Kasumi-1 (cell line): ENCODE measurements at regions not wholly inside any gene's neighbourhood (a gene's known extent, or its start where the extent isn't known, plus 50 kb on each side); places are given as distances from the start of the nearest gene placed in this dataset.

Experiments used
- DNase-seq, 2 experiments: peaks; one replicate each; lab custom pipeline; 2025; lab: John Stamatoyannopoulos, UW

DNA sequence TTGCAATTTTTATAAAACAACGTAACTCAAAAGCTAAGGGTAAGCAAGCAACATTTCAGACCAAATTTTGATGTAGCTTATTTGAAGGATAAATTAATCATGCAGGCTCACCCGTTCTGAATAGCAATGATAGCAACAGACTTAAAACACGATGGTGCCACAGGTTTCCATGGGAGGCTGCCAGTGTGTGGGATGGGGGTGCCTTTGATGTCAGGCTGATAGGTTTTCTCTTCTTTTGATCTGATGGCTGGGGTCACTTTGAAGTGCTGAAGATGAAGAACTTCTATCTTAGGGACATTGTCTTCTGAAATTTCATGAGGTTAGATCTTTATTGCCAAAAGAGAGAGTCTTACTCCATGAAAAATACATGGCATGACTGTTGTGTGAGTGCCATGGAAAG is 206.8 kb downstream of the LPIN1 start:
- no peak for DNase-seq

DNA sequence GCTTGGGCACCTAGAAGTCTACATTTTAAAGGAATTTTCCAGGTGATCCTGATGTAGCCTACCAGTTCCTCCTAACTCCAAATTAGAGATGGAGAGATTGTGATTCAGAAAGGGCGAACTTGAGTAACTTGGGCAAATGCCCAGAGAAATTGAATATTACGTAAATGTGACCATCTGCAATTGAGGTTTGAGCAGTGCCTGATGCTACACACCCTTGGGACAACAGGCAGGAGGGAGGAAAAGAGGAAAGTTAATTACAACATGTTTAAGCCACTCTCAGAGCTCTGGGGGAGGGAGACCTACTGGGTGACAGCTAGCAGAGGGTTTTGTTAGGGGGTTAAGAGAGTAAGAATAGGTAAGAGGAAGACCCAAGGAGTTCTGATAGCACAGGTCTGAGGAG is 208.9 kb downstream of the LPIN1 start:
- DNase-seq, result peak in 1 of 2 experiments; percentile 12

- no peak for DNase-seq
These were observed 209.5 kb downstream of the LPIN1 start for GRCh38 chr2:11955884-11956291.

DNA sequence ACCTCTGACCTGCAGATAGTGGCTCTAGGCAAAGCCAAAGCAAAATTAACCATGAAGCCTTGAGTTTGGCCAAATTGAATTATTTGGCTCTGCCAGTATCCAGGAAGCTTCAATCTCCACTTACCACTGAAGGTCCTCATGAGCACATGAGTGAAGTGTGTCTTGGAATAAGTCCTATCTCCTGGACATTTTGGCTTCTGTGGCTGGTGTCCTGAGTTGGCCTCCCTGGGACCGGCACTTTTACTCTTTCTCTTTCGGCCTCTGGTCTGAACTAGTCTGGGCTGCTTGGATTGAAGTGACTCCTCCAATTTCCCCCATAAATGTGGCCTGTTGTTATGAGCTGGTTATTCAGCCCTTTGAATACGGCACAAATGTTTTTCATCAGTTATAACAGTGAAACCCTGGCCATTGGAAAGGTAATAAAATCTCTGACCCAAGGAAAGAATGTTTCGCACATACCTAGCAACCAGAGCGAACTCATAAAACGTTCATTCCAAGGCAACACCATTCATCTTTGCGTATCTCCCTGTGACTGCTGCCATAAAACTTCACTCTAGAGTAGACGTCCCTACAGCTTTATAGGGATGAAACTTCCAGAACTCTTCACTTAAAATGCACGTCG is 216.4 kb downstream of the LPIN1 start:
- no peak for DNase-seq

DNA sequence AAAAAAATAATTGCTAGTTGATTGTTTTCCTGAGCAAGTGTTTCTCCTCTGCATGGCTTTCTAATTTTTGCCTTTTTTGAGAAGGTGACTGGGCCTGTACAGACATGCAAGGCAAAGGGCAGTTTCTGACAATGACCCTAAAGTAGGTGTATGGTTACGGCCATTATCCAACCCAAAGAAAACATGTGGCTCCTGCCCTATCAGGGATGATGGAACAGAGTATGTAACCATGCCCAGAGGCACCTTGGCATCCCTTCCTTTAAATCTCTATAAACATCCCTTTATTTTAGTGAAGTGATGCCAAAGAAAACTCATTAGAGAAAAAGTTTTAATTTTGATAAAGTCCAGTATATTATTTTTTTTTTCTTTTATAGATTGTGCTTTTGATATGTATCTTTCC is 217.5 kb downstream of the LPIN1 start:
- DNase-seq, result no peak

DNA sequence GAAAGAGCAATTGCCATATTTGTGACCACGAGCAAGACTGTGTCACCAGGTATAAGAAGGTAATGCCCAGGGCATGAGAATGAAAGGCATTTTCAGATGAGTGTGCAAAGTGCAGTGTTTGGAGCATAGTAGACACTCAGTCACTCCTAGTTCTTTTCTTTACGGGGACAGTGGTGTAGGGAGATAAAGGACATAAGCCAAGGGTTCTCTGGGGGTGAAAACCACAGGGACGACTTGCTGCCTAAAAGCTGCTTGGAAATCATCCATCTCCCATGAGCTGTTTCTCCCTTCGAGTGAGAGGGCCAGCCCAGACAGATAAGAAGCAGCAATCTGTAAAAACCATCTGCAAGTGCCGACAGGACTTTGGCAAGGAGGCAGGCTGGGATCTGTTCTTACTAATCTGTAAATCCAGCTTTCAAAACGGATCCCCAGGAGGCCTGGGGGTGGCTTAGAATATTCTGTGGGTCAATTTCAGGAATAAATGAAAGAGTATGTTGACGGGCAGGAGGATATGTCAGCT is 221.6 kb downstream of the LPIN1 start:
- no peak for DNase-seq

DNA sequence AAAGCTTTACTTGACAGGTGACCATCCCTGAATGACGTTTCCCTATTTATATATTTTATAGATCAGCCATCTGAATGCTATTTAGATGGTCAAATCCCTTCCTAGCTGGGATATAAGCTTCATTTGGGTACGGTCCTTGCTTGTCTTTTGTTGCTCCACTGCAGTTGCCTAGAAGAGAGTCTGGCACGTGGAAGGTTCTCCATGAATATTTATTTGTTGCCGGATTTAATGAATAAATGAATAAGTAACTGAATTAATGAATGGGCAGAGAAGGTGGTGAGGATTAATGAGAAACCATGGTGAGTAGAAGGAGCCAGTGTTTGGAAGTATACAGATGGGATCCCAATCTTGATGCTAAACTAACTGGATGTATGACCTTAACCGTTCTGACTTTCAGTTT is 222.1 kb downstream of the LPIN1 start:
- DNase-seq, result no peak

DNA sequence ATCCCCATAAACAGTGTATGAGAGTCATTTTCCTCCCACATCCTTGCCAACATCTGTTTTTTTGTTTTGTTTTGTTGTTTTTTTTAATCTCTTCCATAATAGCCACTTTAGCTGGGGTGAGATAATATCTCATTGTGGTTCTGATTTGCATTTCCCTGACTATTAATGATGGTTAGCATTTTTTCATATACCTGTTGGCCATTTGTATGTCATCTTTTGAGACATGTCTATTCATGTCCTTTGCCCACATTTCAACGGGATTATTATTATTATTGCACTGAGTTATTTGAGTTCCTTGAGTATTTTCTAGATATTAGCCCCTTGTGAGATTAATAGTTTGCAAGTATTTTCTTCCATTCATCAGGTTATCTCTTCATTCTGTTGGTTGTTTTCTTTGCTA is 223.3 kb downstream of the LPIN1 start:
- DNase-seq, result no peak

DNA sequence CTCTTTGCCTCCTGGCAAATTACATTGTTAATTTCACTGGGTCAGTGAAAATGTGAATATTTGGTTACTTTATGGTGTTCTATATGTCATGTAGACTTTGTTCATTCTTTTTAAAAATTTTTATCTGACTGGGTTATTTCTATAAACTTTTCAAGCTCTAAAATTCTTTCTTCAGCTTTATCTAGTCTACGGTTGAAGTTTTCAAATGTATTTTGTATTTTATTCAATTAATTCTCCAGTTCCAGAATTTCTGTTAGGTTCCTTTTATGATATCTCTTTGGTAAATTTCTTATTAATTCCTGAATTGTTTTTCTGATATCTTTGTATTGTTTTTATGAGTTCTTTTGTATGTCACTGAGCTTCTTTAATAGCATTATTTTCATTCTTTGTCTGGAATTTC is 228.1 kb downstream of the LPIN1 start:
- DNase-seq, result no peak

GRCh38 chr2:11975373-11975772 is 228.9 kb downstream of the LPIN1 start:
- DNase-seq, result no peak

- no peak for DNase-seq
These were observed 229.6 kb downstream of the LPIN1 start for GRCh38 chr2:11976073-11976472.

DNA sequence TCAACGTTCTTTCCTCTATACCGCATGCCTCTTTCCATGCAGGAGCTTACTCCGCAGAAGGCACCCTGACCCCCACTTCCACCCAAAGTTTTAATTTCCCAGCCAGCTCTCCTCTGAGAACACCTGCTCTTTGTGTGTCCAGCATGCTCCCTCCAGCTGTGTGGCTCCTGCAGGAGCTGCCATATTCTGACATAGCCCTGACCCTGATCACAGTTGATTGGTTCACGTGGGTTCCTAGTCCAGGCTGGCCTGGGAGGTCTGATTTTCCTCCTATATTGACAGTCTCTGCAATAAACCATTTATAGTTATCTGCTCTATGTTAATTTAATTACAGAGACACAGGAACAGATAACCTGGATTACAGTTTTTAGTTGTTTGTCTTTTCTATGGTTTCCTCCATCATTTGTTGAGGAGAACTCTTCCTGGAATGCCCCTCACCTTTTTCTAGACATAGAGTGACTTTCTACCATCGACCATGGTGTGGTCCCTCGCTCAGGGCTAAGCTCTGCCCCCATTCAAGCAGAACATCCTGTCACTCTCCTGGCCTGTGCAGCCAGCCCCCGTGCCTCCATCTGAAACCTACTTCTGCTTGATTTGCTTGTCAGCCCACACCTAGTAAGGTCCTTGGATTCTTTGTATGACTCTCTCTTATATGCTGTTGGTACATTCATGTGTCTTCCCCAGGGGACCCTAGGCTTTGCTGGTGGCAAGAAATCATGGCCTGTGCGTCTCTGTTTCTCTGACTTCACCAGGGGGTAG is 231.5 kb downstream of the LPIN1 start:
- no peak for DNase-seq

DNA sequence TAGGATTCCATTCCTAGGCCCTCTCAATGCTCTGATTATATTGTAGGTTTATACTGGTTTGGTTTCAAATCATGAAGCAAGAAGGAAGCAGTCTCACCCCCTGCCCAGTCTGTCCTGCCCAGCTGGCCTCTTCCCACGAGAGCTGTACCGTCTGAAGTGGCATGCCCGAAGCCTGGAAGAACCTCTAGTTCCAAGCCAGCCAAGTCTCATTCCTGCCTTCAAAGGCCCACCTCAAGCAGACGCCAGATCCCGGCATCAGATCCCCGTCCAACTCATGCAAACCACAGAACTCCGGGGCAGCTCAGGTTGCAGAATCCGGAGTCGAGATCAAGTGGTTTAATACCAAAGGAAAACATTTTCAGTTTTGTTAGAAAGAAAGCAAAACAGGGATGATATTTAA is 234.4 kb downstream of the LPIN1 start:
- no peak for DNase-seq

- no peak for DNase-seq
These were observed 237.0 kb downstream of the LPIN1 start for GRCh38 chr2:11983401-11983800.

DNA sequence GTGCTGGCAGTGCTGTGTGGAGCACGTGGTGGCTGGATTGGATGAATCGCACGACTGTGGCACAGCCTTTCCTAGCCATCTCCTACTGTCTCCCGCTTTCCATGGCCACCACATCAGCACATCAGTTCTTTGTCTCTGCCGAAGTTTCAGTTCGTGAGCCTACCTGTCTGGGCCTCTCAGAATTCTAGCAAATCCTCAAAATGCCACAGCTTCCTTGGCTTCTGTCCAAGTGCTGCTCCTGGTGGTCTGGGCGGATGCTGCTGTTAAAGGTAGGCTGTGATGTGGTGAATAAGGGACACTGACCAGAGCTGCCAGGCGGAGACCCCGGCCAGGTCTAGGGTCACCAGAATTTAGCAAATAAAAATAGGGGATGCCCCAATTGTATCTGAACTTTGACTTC is 237.4 kb downstream of the LPIN1 start:
- no peak for DNase-seq

GRCh38 chr2:11984316-11985158 is 238.1 kb downstream of the LPIN1 start:
- DNase-seq, result no peak

- no peak for DNase-seq
These were observed 239.6 kb downstream of the LPIN1 start for GRCh38 chr2:11985817-11986566.

- no peak for DNase-seq
These were observed 240.7 kb downstream of the LPIN1 start for GRCh38 chr2:11987151-11987550.

DNA sequence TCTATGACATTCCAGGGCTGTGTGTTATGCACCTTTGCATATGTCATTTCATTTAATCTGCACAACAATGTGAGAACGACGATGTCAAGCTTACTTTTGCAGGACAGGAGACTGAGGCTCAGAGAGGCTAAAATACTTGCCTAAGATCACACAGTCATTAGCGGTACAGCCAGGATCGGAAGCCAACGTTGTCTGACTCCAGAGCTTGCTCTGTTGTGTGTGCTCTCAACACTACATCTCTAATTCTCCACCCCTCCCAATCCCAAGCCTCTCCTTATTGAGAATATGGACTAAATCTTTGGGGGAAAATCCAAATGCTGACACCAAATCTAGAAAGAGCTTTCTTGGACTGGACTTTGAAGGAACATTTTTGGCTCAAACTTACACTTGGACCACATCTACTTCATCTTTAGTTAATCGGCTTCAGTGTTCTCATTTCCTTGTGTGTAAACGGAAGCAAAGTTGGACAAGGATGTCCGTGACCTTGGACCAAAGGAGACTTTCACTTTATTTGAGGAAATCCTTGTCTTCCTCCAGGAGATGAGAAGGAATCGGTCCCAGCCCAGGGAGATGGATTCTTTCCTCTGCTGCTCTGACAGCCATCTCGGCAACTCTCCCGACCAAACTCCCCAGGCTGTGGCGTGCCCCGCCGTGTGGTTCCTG is 242.4 kb downstream of the LPIN1 start:
- DNase-seq, result no peak

- DNase-seq, result no peak
These were observed 242.9 kb downstream of the LPIN1 start for GRCh38 chr2:11989354-11989703.

DNA sequence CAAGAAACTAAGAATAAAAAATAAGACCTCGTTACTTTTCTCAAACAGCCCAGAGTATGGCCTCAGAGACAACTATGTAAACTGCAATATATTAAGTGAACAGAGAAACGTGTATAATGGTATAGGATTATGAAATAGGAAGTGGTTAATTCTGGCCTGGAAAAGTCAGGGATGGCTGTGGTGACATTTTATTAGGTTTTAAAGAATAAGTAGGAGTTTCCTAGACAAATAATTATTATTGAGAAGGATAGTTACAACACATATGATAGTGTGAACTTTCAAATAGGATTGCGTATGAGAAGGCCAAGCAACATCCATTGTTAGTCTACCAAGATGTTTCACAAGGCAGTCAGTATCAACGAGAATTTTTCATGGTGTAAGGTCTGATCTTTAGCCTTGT is 244.1 kb downstream of the LPIN1 start:
- peak; percentile 49 to 68 for DNase-seq

GRCh38 chr2:11993749-11994148 is 247.3 kb downstream of the LPIN1 start:
- no peak for DNase-seq
